Astrocyte (in vitro differentiated cells and primary cell): ENCODE measurements at regions not wholly inside any gene's neighbourhood (a gene's known extent, or its start where the extent isn't known, plus 50 kb on each side); places are given as distances from the start of the nearest gene placed in this dataset.

Source experiments
- DNase-seq: peaks from one replicate; pipeline ENCODE4 v3.0.0-alpha.2; 2010; ENCODE audit warnings: low read depth
- FAIRE-seq: peaks from 2 replicates; lab custom pipeline; 2011; peaks lifted over from hg19 to GRCh38; lab: Jason Lieb, UNC
- H2AFZ ChIP-seq: 2 replicates; pipeline ENCODE4 v1.6.0; 2012; ENCODE audit warnings: low read depth, low read length, inconsistent platforms
- H3K27ac ChIP-seq: 2 replicates; pipeline ENCODE4 v1.5.1; 2011; ENCODE audit warnings: low read depth, low read length, inconsistent platforms
- H3K27me3 ChIP-seq: 2 replicates; pipeline ENCODE4 v1.6.0; 2011; ENCODE audit warnings: low read length, inconsistent platforms; ENCODE audit not compliant: insufficient read depth
- H3K36me3 ChIP-seq: 2 replicates; pipeline ENCODE4 v1.5.1; 2011; ENCODE audit warnings: low read length, inconsistent platforms; ENCODE audit not compliant: insufficient read depth
- H3K4me1 ChIP-seq: 2 replicates; pipeline ENCODE4 v1.5.1; 2011; ENCODE audit warnings: low read length, inconsistent platforms; ENCODE audit not compliant: insufficient read depth
- H3K4me2 ChIP-seq: 2 replicates; pipeline ENCODE4 v1.6.0; 2012; ENCODE audit warnings: low read length, inconsistent platforms
- H3K4me3 ChIP-seq: 2 replicates; pipeline ENCODE4 v1.5.1; 2011; ENCODE audit warnings: low read depth, mild to moderate bottlenecking, low read length, inconsistent platforms; ENCODE audit not compliant: insufficient read depth
- H3K79me2 ChIP-seq: 2 replicates; pipeline ENCODE4 v1.6.0; 2012; ENCODE audit warnings: mild to moderate bottlenecking, low read length, inconsistent platforms; ENCODE audit not compliant: insufficient read depth
- H3K9ac ChIP-seq: 2 replicates; pipeline ENCODE4 v1.6.0; 2012; ENCODE audit warnings: mild to moderate bottlenecking, low read length, inconsistent platforms
- H3K9me3 ChIP-seq: 2 replicates; pipeline ENCODE4 v1.5.1; 2012; ENCODE audit warnings: low read depth, mild to moderate bottlenecking, low read length, inconsistent platforms; ENCODE audit not compliant: insufficient read depth
- H4K20me1 ChIP-seq: 2 replicates; pipeline ENCODE4 v1.6.0; 2012; ENCODE audit warnings: low read length, inconsistent platforms; ENCODE audit not compliant: insufficient read depth
- H3K27ac Mint-ChIP-seq: one replicate; pipeline ENCODE4 v1.8.0; 2021; ENCODE audit warnings: mild to moderate bottlenecking, mixed read lengths; ENCODE audit not compliant: unreplicated experiment
- H3K27me3 Mint-ChIP-seq: one replicate; pipeline ENCODE4 v1.8.0; 2021; ENCODE audit warnings: low read depth, mixed read lengths; ENCODE audit not compliant: unreplicated experiment
- H3K36me3 Mint-ChIP-seq: one replicate; pipeline ENCODE4 v1.8.0; 2021; ENCODE audit warnings: low read depth, mixed read lengths; ENCODE audit not compliant: unreplicated experiment
- H3K4me1 Mint-ChIP-seq: one replicate; pipeline ENCODE4 v1.8.0; 2021; ENCODE audit warnings: low read depth, mixed read lengths; ENCODE audit not compliant: unreplicated experiment
- H3K4me3 Mint-ChIP-seq: one replicate; pipeline ENCODE4 v1.8.0; 2021; ENCODE audit warnings: mild to moderate bottlenecking, moderate library complexity, mixed read lengths; ENCODE audit not compliant: unreplicated experiment
- H3K9me3 Mint-ChIP-seq: one replicate; pipeline ENCODE4 v1.8.0; 2021; ENCODE audit warnings: mild to moderate bottlenecking, mixed read lengths; ENCODE audit not compliant: unreplicated experiment
- EZH2 ChIP-seq: IDR thresholded peaks from 2 replicates; pipeline ENCODE4 v1.6.1; 2012; ENCODE audit warnings: mild to moderate bottlenecking, low read length, inconsistent platforms; ENCODE audit not compliant: insufficient read depth
- TF ChIP-seq, protein P1 (sequence below): IDR thresholded peaks from 2 replicates; pipeline ENCODE4 v1.5.1; 2011; ENCODE audit warnings: low read depth, mild to moderate bottlenecking, inconsistent platforms, low read length, moderate library complexity; ENCODE audit not compliant: insufficient read depth

DNA sequence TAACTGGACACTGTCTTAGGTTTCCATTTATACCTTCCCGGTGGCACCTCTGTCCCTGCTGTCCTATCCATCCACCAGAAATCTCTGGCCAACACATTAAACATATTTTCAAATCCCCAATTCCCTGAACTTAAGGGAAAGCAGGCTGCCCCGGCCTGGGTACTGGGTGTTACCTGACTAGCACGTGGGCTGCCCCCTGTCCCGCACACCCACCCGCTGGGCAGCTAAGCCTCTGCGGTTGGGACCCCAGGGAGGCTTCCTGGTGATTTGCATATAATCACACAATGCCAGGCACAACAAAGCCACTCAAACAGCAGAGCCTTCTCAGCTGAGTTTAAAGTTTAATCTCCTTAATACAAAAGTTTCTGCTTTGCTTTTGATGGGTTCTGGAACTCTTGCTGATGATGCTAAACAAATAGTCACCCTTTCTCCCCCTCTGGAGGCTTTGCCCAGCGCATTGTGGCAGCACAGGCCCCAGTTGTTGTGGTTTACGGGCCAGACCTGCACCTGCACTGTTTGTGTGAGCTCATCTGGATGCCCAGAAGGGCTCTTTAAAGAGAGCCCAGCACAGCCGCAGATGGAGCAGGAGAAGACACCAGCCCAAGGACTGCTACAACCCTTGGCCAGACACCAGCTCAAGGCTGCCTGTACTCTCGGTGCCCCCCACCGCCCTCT is 59.9 kb upstream of the POU2AF1 start:
- Histone ChIP-seq H3K9me3 (no peaks in the 10 kb centered on the region), H3K4me2 (no peak overlapping the region), H3K9ac (no peak overlapping the region), H3K27ac (no peak overlapping the region), H3K79me2 (no peaks in the 10 kb centered on the region), H3K27me3 (peaks cover 5% of the 10 kb centered on the region), H3K4me3 (no peak overlapping the region), H2AFZ (no peak overlapping the region), H3K36me3 (no peaks in the 10 kb centered on the region), H3K4me1 (no peaks in the 10 kb centered on the region), H4K20me1 (no peaks in the 10 kb centered on the region)
- H3K4me3 Mint-ChIP-seq = no peak overlapping the region
- FAIRE-seq = no peak
- H3K27ac Mint-ChIP-seq = no peak overlapping the region
- H3K36me3 Mint-ChIP-seq = no peaks in the 10 kb centered on the region
- H3K27me3 Mint-ChIP-seq = peaks cover 24% of the 10 kb centered on the region
- no peak for TF ChIP-seq EZH2
- TF ChIP-seq, protein P1, sequence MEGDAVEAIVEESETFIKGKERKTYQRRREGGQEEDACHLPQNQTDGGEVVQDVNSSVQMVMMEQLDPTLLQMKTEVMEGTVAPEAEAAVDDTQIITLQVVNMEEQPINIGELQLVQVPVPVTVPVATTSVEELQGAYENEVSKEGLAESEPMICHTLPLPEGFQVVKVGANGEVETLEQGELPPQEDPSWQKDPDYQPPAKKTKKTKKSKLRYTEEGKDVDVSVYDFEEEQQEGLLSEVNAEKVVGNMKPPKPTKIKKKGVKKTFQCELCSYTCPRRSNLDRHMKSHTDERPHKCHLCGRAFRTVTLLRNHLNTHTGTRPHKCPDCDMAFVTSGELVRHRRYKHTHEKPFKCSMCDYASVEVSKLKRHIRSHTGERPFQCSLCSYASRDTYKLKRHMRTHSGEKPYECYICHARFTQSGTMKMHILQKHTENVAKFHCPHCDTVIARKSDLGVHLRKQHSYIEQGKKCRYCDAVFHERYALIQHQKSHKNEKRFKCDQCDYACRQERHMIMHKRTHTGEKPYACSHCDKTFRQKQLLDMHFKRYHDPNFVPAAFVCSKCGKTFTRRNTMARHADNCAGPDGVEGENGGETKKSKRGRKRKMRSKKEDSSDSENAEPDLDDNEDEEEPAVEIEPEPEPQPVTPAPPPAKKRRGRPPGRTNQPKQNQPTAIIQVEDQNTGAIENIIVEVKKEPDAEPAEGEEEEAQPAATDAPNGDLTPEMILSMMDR = no peak
- DNase-seq = no peak
- H3K9me3 Mint-ChIP-seq = no peaks in the 10 kb centered on the region
- H3K4me1 Mint-ChIP-seq = peaks cover 9% of the 10 kb centered on the region

DNA sequence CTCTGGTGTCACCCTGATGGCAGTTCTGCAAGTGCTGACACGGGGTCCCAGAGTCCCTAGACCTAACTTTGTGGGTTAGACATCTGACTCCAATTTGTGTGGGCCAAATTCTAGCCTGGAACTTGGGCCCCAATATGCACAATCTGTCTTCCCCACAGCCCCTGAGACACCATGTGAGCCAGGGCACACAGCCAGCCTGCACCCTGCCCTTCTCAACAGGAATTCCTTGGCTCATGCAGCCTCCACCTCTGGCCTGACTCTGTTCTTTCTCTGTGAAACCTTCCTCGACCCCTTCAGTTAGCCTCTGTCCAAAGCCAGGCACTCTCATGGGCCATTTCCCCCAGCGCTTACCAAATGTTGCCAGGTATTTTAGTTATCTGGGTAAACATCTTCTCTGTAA is 59.1 kb upstream of the POU2AF1 start:
- H3K9ac ChIP-seq = no peak overlapping the region
- H3K9me3 ChIP-seq = no peaks in the 10 kb centered on the region
- no peaks in the 10 kb centered on the region for H4K20me1 ChIP-seq
- H3K36me3 ChIP-seq = no peaks in the 10 kb centered on the region
- FAIRE-seq (no peak), DNase-seq (no peak)
- H3K79me2 ChIP-seq = no peaks in the 10 kb centered on the region
- Mint-ChIP-seq H3K9me3 (no peaks in the 10 kb centered on the region), H3K27ac (no peak overlapping the region), H3K36me3 (no peaks in the 10 kb centered on the region), H3K4me1 (peaks cover 9% of the 10 kb centered on the region), H3K4me3 (no peak overlapping the region), H3K27me3 (peaks cover 24% of the 10 kb centered on the region)
- H3K27ac ChIP-seq = no peak overlapping the region
- no peak overlapping the region for H3K4me3 ChIP-seq
- H3K4me1 ChIP-seq = no peaks in the 10 kb centered on the region
- H3K4me2 ChIP-seq = no peak overlapping the region
- H2AFZ ChIP-seq = no peak overlapping the region
- TF ChIP-seq, protein P1 = no peak
- TF ChIP-seq EZH2 = no peak
- peaks cover 5% of the 10 kb centered on the region for H3K27me3 ChIP-seq

DNA sequence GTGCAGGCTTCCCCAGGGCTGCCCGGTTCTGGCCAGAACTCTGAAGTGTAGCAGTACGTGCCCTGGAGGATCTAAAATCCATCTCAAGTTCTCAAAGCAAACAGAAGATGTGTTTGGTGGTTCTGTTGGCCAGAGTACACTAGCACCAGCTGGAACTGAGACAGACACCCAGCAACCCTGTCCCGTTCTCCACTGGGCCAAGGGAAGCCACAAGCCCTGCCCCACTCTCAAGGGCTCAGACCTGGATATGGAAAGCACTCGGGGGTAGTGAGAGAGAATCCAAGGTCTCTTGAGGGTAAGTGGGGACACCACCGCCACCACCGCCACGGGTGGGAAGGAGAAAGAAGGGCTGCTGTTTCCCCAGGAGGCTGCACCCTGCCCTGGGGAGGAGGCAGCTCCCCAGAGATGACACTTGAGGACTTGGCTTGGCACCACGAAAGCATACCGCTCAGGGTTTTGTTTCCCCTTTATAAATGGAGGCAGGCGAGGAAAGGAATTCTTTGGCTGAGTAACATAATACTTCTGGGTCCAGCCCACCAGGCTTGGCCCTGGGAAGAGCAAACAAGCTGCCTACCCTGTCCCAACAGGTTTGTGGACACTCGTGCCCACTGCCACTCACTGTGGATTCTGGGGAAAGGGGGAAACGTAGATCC is 56.1 kb upstream of the POU2AF1 start:
- Histone ChIP-seq H3K9me3 (no peaks in the 10 kb centered on the region), H2AFZ (no peak overlapping the region), H4K20me1 (no peaks in the 10 kb centered on the region), H3K4me2 (no peak overlapping the region), H3K79me2 (no peaks in the 10 kb centered on the region), H3K27ac (no peak overlapping the region), H3K4me1 (no peaks in the 10 kb centered on the region), H3K4me3 (no peak overlapping the region), H3K9ac (no peak overlapping the region), H3K27me3 (peaks cover 3% of the 10 kb centered on the region), H3K36me3 (no peaks in the 10 kb centered on the region)
- Mint-ChIP-seq H3K9me3 (peaks cover 5% of the 10 kb centered on the region), H3K36me3 (no peaks in the 10 kb centered on the region), H3K4me1 (no peaks in the 10 kb centered on the region), H3K4me3 (no peak overlapping the region), H3K27me3 (peaks cover 24% of the 10 kb centered on the region), H3K27ac (no peak overlapping the region)
- DNase-seq (no peak), FAIRE-seq (no peak)
- TF ChIP-seq, protein P1 = no peak
- no peak for TF ChIP-seq EZH2
